GM12878 (cell line): ENCODE measurements at regions not wholly inside any gene's neighbourhood (a gene's known extent, or its start where the extent isn't known, plus 50 kb on each side); places are given as distances from the start of the nearest gene placed in this dataset.

Source experiments
- CBX3 ChIP-seq: fragments of 200-600 bp; sonication (generic); IDR thresholded peaks from 2 replicates; pipeline ENCODE4 v1.6.1; 2016; ENCODE audit warnings: low read depth, borderline replicate concordance
- CHD2 ChIP-seq: IDR thresholded peaks from 2 replicates; pipeline ENCODE4 v1.6.1; 2011; ENCODE audit warnings: low read depth, low read length, improper control_type of control experiment, borderline replicate concordance
- CTCF ChIP-seq, 3 experiments: IDR thresholded peaks in 2 of 3; conservative IDR thresholded peaks in 1 of 3; 2 replicates each; pipeline ENCODE4 v1.5.1; 2011; ENCODE audit warnings: low read depth in 3 of 3, low read length in 3 of 3, mild to moderate bottlenecking in 3 of 3, control low read depth in 2 of 3, moderate library complexity in 2 of 3, inconsistent platforms in 1 of 3, mixed read lengths in 1 of 3; ENCODE audit not compliant: control insufficient read depth in 2 of 3, insufficient read depth in 1 of 3; ENCODE audit errors: extremely low read depth in 1 of 3
- EP300 ChIP-seq, 2 experiments: fragments of 150-350 bp in 1 of 2; IDR thresholded peaks; 2 replicates each; pipeline ENCODE4 v1.6.1; 2011 to 2012; ENCODE audit warnings: low read depth in 2 of 2, low read length in 2 of 2, borderline replicate concordance in 1 of 2, improper control_type of control experiment in 1 of 2, inconsistent platforms in 1 of 2; ENCODE audit not compliant: control insufficient read depth in 1 of 2
- TAF1 ChIP-seq: IDR thresholded peaks from 2 replicates; pipeline ENCODE4 v1.6.1; 2011; ENCODE audit warnings: mild to moderate bottlenecking, low read depth, low read length, borderline replicate concordance
- ZNF24 ChIP-seq: fragments of 450-650 bp; IDR thresholded peaks from 2 replicates; pipeline ENCODE4 v1.6.1; 2017; ENCODE audit warnings: antibody characterized with exemption, mild to moderate bottlenecking
- TF ChIP-seq, protein P1 (sequence below): fragments of 450-650 bp; IDR thresholded peaks from 2 replicates; pipeline ENCODE4 v1.6.1; 2017; ENCODE audit warnings: mild to moderate bottlenecking

DNA sequence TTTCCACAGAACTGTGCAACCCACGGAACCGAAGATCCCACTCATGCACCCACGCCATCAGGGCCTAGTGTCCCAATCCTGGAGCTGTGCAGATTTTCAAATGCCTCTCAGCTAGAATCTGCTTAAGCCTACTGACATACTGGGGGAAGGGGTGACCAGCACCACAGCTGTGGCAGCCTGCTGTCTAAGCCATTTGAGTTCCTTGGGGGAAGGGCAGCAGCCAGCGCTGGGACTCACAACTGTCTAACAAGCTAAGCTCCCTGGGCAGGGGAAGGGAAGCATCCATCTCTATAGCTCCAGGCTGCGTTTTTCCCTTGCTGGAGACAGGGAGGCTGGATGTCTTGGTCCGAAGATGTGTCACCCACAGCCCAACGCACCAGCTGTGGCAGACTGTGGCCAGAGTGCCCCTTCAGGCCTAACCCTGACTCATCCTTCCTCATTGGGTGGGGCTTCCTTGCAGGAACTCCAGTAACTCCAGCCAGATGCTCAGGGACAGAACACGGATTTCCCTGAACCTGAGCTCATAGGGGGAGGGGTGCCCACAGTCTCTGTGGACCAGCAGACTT, 194.8 kb downstream of the CHRDL1 start:
- TF ChIP-seq, protein P1, sequence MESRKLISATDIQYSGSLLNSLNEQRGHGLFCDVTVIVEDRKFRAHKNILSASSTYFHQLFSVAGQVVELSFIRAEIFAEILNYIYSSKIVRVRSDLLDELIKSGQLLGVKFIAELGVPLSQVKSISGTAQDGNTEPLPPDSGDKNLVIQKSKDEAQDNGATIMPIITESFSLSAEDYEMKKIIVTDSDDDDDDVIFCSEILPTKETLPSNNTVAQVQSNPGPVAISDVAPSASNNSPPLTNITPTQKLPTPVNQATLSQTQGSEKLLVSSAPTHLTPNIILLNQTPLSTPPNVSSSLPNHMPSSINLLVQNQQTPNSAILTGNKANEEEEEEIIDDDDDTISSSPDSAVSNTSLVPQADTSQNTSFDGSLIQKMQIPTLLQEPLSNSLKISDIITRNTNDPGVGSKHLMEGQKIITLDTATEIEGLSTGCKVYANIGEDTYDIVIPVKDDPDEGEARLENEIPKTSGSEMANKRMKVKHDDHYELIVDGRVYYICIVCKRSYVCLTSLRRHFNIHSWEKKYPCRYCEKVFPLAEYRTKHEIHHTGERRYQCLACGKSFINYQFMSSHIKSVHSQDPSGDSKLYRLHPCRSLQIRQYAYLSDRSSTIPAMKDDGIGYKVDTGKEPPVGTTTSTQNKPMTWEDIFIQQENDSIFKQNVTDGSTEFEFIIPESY = no peak
- TF ChIP-seq CBX3 (no peak), EP300 (IDR thresholded peaks at IDR 0.05; ENCODE audit: borderline replicate concordance in 1 of 2, control insufficient read depth in 1 of 2, low read depth in 2 of 2, low read length in 2 of 2) (no peak), CTCF (IDR thresholded peaks at IDR 0.05 in 2 of 3, conservative IDR thresholded peaks at IDR 0.05 in 1 of 3; ENCODE audit: control insufficient read depth in 2 of 3, extremely low read depth in 1 of 3, insufficient read depth in 1 of 3, low read depth in 3 of 3, low read length in 3 of 3) (no peak), CHD2 (no peak), TAF1 (no peak), ZNF24 (no peak)
